Panc1 (cell line): ENCODE measurements at regions not wholly inside any gene's neighbourhood (a gene's known extent, or its start where the extent isn't known, plus 50 kb on each side); places are given as distances from the start of the nearest gene placed in this dataset.

Source experiments
- TF ChIP-seq, protein P1 (sequence below): fragments of 450-650 bp; IDR thresholded peaks from 2 replicates; pipeline ENCODE4 v1.5.1; 2017; ENCODE audit warnings: mild to moderate bottlenecking
- TF ChIP-seq, protein P2 (sequence below), 2 experiments: IDR thresholded peaks; 2 replicates each; pipeline ENCODE4 v1.6.1; 2011 to 2012; ENCODE audit warnings: low read depth in 2 of 2, control low read depth in 1 of 2, low read length in 1 of 2, mild to moderate bottlenecking in 1 of 2, moderate library complexity in 1 of 2; ENCODE audit not compliant: insufficient read depth in 1 of 2

DNA sequence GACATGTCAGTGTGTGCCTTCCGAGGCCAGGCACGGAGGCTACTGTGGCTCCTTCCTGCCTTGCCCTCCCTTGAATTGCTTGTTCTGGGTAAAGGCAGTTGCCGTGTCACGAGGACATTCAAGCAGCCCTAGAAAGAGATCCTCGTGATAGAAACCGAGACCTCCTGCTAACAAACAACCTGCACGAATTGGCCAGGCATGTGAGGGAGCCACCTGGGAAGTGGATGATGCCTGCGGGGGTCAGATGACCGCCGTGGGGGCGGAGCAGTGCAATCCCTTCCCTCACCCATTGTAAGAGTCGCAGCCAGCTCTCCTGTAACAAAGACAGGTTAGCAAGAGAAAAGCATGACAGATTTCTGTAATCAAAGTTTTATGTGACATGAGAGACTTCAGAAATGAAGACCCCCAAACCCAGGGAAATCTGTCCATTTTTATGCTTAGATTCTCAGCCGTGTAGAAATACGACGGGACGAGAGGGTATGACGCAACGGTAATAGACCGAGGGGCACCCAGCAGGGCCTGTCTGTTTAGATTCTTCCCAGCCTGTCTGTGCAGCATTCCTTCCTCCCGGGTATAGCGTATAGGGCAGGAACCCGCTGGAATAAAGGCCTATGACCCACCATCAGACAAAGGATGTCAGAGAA lies 241.7 kb downstream of the GATA3 start:
- TF ChIP-seq, protein P1, sequence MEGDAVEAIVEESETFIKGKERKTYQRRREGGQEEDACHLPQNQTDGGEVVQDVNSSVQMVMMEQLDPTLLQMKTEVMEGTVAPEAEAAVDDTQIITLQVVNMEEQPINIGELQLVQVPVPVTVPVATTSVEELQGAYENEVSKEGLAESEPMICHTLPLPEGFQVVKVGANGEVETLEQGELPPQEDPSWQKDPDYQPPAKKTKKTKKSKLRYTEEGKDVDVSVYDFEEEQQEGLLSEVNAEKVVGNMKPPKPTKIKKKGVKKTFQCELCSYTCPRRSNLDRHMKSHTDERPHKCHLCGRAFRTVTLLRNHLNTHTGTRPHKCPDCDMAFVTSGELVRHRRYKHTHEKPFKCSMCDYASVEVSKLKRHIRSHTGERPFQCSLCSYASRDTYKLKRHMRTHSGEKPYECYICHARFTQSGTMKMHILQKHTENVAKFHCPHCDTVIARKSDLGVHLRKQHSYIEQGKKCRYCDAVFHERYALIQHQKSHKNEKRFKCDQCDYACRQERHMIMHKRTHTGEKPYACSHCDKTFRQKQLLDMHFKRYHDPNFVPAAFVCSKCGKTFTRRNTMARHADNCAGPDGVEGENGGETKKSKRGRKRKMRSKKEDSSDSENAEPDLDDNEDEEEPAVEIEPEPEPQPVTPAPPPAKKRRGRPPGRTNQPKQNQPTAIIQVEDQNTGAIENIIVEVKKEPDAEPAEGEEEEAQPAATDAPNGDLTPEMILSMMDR: no peak
- TF ChIP-seq, protein P2, sequence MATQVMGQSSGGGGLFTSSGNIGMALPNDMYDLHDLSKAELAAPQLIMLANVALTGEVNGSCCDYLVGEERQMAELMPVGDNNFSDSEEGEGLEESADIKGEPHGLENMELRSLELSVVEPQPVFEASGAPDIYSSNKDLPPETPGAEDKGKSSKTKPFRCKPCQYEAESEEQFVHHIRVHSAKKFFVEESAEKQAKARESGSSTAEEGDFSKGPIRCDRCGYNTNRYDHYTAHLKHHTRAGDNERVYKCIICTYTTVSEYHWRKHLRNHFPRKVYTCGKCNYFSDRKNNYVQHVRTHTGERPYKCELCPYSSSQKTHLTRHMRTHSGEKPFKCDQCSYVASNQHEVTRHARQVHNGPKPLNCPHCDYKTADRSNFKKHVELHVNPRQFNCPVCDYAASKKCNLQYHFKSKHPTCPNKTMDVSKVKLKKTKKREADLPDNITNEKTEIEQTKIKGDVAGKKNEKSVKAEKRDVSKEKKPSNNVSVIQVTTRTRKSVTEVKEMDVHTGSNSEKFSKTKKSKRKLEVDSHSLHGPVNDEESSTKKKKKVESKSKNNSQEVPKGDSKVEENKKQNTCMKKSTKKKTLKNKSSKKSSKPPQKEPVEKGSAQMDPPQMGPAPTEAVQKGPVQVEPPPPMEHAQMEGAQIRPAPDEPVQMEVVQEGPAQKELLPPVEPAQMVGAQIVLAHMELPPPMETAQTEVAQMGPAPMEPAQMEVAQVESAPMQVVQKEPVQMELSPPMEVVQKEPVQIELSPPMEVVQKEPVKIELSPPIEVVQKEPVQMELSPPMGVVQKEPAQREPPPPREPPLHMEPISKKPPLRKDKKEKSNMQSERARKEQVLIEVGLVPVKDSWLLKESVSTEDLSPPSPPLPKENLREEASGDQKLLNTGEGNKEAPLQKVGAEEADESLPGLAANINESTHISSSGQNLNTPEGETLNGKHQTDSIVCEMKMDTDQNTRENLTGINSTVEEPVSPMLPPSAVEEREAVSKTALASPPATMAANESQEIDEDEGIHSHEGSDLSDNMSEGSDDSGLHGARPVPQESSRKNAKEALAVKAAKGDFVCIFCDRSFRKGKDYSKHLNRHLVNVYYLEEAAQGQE (IDR thresholded peaks at IDR 0.05; ENCODE audit: insufficient read depth in 1 of 2, low read depth in 2 of 2, low read length in 1 of 2): no peak
